DOHH2 (cell line): ENCODE measurements at regions not wholly inside any gene's neighbourhood (a gene's known extent, or its start where the extent isn't known, plus 50 kb on each side); places are given as distances from the start of the nearest gene placed in this dataset.
"Not testable (repeated sequence)": the region's sequence is repeated elsewhere in the genome, so short reads cannot be mapped to it uniquely, and the experiment has no call there.

ENCODE experiments used
- H3F3A ChIP-seq: fragments of 200-600 bp; sonication (generic), shearing (Covaris generic); 2 replicates; pipeline ENCODE4 v1.6.0; 2016; ENCODE audit warnings: antibody characterized with exemption, mild to moderate bottlenecking; ENCODE audit not compliant: control insufficient read depth, insufficient read depth
- H3K27ac ChIP-seq: fragments of 200-600 bp; sonication (generic); 2 replicates; pipeline ENCODE4 v1.5.1; 2014; ENCODE audit warnings: low read depth, mild to moderate bottlenecking, low read length, moderate library complexity
- H3K27me3 ChIP-seq: fragments of 200-600 bp; sonication (generic); 2 replicates; pipeline ENCODE4 v1.6.1; 2014; ENCODE audit warnings: mild to moderate bottlenecking, low read length, mixed read lengths; ENCODE audit not compliant: control insufficient read depth
- H3K36me3 ChIP-seq: fragments of 200-600 bp; sonication (generic); 2 replicates; pipeline ENCODE4 v1.6.1; 2014; ENCODE audit warnings: mild to moderate bottlenecking, low read length, moderate library complexity, mixed read lengths; ENCODE audit not compliant: control insufficient read depth
- H3K4me1 ChIP-seq: fragments of 200-600 bp; sonication (generic); 2 replicates; pipeline ENCODE4 v1.6.1; 2014; ENCODE audit warnings: mild to moderate bottlenecking, low read length, mixed read lengths; ENCODE audit not compliant: control insufficient read depth
- H3K4me2 ChIP-seq: fragments of 200-600 bp; sonication (generic); 2 replicates; pipeline ENCODE4 v1.6.0; 2014; ENCODE audit warnings: mild to moderate bottlenecking, low read length, moderate library complexity
- H3K4me3 ChIP-seq: fragments of 200-600 bp; sonication (generic); 2 replicates; pipeline ENCODE4 v1.5.1; 2014; ENCODE audit warnings: mild to moderate bottlenecking, low read length, mixed read lengths
- H3K79me2 ChIP-seq: fragments of 200-600 bp; sonication (generic); 2 replicates; pipeline ENCODE4 v1.6.1; 2014; ENCODE audit warnings: mild to moderate bottlenecking, low read length, mixed read lengths; ENCODE audit not compliant: control insufficient read depth
- H3K9me2 ChIP-seq: fragments of 200-600 bp; sonication (generic); replicated peaks from 2 replicates; pipeline ENCODE4 v1.6.1; 2014; ENCODE audit warnings: mild to moderate bottlenecking, low read length, mixed read lengths; ENCODE audit not compliant: control insufficient read depth
- H3K9me3 ChIP-seq: fragments of 200-600 bp; sonication (generic); 2 replicates; pipeline ENCODE4 v1.6.1; 2014; ENCODE audit warnings: antibody characterized with exemption, low read length, mixed read lengths; ENCODE audit not compliant: control insufficient read depth, insufficient read depth
- H4K20me1 ChIP-seq: fragments of 200-600 bp; sonication (generic); 2 replicates; pipeline ENCODE4 v1.6.0; 2014; ENCODE audit warnings: low read depth, mild to moderate bottlenecking, antibody characterized with exemption, low read length, moderate library complexity; ENCODE audit not compliant: control insufficient read depth, insufficient read depth
- EZH2phosphoT487 ChIP-seq: fragments of 200-600 bp; sonication (generic); IDR thresholded peaks from 2 replicates; pipeline ENCODE4 v1.6.1; 2017; ENCODE audit warnings: borderline replicate concordance, mild to moderate bottlenecking, antibody characterized with exemption, low read length, moderate library complexity, mixed read lengths
- TF ChIP-seq, protein P1 (sequence below): fragments of 200-600 bp; sonication (generic); IDR thresholded peaks from one replicate; pipeline ENCODE4 v1.5.1; 2014; ENCODE audit warnings: antibody characterized with exemption, mild to moderate bottlenecking, low read depth, low read length; ENCODE audit not compliant: poor library complexity, severe bottlenecking

DNA sequence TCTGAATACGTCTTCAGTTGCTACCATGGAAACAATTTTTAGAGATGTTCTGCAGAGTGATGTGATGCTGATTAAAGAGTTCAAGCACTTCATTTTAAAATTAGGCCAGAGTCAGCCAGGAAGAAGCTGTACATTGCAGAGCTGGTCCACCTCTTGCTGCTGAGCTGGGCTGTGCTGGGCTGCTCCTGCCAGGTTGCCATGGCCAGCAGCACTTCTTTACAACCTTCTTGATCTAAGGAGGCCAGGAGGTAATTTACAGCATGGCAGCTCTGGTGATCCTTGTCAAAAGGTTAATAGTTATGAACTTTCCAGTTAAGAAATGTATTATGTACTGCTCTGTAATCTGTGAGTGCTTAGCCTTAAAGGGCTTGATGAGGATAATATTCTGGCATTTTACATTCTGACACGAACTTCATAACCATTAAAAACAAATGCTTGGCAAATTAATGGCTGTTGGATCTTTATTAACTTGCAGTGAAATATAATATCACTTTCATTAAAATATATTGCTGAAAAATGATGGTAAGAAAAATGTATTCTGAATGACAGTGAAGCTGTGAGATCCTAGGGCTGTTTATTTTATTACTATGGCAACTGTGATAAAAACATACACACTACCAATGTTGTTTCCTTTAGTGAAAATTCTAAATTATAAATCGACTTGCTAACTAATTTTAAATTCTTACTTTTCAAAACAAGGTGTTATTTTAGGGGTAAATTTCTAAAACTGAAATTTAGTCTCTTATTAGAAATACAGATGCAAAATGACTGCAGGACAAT, 259.7 kb downstream of the RFPL4B start:
- no peaks in the 10 kb centered on the region for H3K36me3 ChIP-seq

DNA sequence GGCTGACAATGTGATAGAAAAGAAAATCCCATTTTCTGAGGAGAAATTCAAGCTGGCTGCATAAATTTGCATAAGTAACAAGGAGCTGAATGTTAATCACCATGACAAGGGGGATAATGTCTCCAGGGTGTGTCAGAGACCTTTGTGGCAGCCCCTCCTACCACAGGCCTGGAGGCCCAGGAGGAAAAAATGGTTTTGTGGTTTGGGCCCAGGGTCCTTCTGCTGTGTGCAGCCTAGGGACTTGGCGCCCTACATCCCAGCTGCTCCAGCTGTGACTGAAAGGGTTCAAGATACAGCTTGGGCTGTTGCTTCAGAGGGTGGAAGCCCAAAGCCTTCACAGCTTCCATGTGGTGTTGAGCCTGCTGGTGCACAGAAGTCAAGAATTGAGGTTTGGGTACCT, 261.8 kb downstream of the RFPL4B start:
- H3K27me3 ChIP-seq, H3K4me1 ChIP-seq, H3F3A ChIP-seq, H3K4me3 ChIP-seq, H3K36me3 ChIP-seq, H3K9me2 ChIP-seq, H3K9me3 ChIP-seq, H3K4me2 ChIP-seq, H3K79me2 ChIP-seq, H3K27ac ChIP-seq, H4K20me1 ChIP-seq: not testable (repeated sequence)

More for the DNA sequence above, 259.7 kb downstream of the RFPL4B start:
- Histone ChIP-seq H3K79me2 (no peaks in the 10 kb centered on the region), H3K4me1 (no peaks in the 10 kb centered on the region), H3K9me2 (no peaks in the 10 kb centered on the region), H3K27me3 (no peaks in the 10 kb centered on the region), H3K9me3 (no peaks in the 10 kb centered on the region; the same call in 1 of the 2 replicates), H4K20me1 (no peaks in the 10 kb centered on the region), H3K4me2 (no peak overlapping the region), H3F3A (no peaks in the 10 kb centered on the region), H3K27ac (no peak overlapping the region), H3K4me3 (no peak overlapping the region)
- TF ChIP-seq, protein P1, sequence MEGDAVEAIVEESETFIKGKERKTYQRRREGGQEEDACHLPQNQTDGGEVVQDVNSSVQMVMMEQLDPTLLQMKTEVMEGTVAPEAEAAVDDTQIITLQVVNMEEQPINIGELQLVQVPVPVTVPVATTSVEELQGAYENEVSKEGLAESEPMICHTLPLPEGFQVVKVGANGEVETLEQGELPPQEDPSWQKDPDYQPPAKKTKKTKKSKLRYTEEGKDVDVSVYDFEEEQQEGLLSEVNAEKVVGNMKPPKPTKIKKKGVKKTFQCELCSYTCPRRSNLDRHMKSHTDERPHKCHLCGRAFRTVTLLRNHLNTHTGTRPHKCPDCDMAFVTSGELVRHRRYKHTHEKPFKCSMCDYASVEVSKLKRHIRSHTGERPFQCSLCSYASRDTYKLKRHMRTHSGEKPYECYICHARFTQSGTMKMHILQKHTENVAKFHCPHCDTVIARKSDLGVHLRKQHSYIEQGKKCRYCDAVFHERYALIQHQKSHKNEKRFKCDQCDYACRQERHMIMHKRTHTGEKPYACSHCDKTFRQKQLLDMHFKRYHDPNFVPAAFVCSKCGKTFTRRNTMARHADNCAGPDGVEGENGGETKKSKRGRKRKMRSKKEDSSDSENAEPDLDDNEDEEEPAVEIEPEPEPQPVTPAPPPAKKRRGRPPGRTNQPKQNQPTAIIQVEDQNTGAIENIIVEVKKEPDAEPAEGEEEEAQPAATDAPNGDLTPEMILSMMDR: no peak
- TF ChIP-seq EZH2phosphoT487: no peak

DNA sequence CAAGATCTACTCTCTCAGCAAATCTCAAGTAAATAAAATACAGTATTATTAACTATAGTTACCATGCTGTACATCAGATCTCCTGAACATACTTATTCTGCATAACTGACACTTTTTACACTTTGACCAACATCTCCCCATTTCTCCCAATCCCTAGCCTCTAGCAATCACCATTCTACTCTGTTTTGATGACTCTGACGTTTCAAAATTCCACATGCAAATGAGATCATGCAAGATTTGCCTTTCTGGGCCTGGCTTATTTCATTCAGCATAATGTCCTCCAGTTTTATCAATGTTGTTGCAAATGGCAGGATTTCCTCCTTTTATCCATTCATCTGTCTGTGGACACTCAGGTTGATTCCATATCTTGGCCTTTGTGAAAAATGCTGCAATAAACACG, 266.3 kb downstream of the RFPL4B start:
- no peaks in the 10 kb centered on the region for H3K27me3 ChIP-seq
- H3K4me2 ChIP-seq: no peak overlapping the region
- H3K9me2 ChIP-seq: no peaks in the 10 kb centered on the region
- no peak overlapping the region for H3K27ac ChIP-seq
- no peak overlapping the region for H3K4me3 ChIP-seq
- no peaks in the 10 kb centered on the region; the same call in 1 of the 2 replicates for H3K9me3 ChIP-seq
- no peaks in the 10 kb centered on the region for H3F3A ChIP-seq
- no peaks in the 10 kb centered on the region for H3K36me3 ChIP-seq
- TF ChIP-seq, protein P1: no peak
- TF ChIP-seq EZH2phosphoT487: no peak
- H3K4me1 ChIP-seq: no peaks in the 10 kb centered on the region
- H3K79me2 ChIP-seq: no peaks in the 10 kb centered on the region
- no peaks in the 10 kb centered on the region for H4K20me1 ChIP-seq

DNA sequence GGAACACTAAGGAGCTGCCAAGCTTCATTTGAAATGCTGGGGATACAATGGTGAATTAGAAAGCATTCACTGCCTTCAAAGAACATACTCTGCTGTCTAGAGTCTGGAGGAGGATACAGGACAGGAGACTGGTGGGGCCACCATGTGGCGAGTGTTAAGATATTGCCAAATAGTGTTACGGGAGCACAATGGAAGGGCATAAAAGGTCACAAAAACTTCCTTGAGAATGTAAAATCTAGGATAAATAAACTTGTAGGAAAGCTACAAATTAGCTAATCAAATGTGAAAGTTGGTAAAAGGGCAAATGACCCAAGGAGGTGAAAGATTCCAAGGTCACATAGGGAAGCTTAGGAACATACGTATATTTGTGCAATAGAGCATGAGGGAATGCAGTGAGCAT, 271.7 kb downstream of the RFPL4B start:
- Histone ChIP-seq H3K9me3 (no peaks in the 10 kb centered on the region), H3K79me2 (no peaks in the 10 kb centered on the region), H3K4me1 (no peaks in the 10 kb centered on the region), H4K20me1 (no peaks in the 10 kb centered on the region), H3K9me2 (no peaks in the 10 kb centered on the region), H3K36me3 (no peaks in the 10 kb centered on the region), H3K27ac (no peak overlapping the region), H3K4me2 (no peak overlapping the region), H3K4me3 (no peak overlapping the region), H3F3A (no peaks in the 10 kb centered on the region), H3K27me3 (no peaks in the 10 kb centered on the region)
- TF ChIP-seq, protein P1: no peak
